ENCODE measurements at regions not wholly inside any gene's neighbourhood (a gene's known extent, or its start where the extent isn't known, plus 50 kb on each side); places are given as distances from the start of the nearest gene placed in this dataset.

DNA sequence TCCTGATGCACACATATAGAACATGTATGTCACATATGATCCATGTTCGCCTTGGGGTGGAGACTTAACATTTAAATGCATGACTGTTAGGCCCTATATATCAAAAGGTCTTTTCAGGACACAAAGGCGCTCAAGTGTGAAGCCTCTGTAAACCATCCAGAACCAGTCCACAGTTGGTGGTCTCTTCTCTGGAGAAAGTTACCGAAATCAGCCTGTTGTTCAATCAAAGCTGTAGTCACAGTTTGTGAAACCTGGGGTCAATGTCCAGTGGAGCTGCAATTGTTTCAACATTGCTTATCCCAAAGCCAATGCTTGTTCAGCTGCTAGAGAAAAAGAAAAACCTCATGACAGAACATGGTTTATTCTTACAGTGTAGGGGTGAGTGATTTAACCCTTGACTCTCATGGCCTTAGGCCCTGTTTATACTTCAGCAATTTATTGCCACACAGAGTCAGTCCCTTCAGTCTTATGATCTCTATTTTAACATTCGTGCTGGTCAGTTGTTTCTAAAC is 193.6 kb upstream of the CST7 start:
- DNase-seq (ENCODE audit: low read depth): no peak
- TF ChIP-seq, protein P1, sequence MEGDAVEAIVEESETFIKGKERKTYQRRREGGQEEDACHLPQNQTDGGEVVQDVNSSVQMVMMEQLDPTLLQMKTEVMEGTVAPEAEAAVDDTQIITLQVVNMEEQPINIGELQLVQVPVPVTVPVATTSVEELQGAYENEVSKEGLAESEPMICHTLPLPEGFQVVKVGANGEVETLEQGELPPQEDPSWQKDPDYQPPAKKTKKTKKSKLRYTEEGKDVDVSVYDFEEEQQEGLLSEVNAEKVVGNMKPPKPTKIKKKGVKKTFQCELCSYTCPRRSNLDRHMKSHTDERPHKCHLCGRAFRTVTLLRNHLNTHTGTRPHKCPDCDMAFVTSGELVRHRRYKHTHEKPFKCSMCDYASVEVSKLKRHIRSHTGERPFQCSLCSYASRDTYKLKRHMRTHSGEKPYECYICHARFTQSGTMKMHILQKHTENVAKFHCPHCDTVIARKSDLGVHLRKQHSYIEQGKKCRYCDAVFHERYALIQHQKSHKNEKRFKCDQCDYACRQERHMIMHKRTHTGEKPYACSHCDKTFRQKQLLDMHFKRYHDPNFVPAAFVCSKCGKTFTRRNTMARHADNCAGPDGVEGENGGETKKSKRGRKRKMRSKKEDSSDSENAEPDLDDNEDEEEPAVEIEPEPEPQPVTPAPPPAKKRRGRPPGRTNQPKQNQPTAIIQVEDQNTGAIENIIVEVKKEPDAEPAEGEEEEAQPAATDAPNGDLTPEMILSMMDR (IDR thresholded peaks at IDR 0.05; ENCODE audit: low read length, missing control alignments): no peak
- H3K4me3 ChIP-seq (replicated peaks; ENCODE audit: low read depth, low read length): no peak overlapping the region

DNA sequence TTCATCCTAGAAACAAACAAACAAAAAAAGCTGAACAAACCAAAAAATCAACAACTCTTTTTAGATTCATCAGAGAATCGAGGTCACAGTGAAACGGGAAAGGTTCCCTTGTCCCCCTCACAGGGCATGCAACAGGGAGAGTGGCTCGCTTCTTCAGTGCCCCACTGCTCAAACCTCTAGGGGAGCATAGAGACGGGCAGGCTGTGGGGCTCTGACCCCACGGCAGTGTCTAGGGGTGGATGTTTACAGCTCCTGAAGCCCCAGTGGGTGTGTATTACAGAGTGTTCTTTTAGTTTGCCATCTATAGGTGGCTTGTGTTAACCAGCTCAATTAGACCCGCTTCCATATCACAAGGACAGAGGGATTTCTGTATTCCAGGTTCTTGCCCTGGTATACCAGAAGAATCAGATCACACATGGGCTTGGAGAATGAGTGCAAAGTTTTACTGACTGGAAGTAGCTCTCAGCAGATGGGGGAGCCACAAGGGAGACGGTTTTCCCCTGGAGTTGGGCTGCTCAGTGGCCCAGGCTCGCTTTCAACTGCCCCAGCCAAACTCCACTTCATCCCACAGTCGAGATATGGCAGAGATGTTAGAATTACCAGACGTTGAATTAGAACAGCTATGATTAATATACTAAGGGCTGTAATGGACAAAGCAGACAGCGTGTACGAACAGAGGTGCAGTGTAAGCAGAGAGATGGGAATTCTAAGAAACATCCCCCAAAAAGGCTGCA is 192.6 kb upstream of the CST7 start:
- DNase-seq (ENCODE audit: low read depth): no peak
- TF ChIP-seq, protein P1 (IDR thresholded peaks at IDR 0.05; ENCODE audit: low read length, missing control alignments): no peak
- no peak overlapping the region for H3K4me3 ChIP-seq (replicated peaks; ENCODE audit: low read depth, low read length)

DNA sequence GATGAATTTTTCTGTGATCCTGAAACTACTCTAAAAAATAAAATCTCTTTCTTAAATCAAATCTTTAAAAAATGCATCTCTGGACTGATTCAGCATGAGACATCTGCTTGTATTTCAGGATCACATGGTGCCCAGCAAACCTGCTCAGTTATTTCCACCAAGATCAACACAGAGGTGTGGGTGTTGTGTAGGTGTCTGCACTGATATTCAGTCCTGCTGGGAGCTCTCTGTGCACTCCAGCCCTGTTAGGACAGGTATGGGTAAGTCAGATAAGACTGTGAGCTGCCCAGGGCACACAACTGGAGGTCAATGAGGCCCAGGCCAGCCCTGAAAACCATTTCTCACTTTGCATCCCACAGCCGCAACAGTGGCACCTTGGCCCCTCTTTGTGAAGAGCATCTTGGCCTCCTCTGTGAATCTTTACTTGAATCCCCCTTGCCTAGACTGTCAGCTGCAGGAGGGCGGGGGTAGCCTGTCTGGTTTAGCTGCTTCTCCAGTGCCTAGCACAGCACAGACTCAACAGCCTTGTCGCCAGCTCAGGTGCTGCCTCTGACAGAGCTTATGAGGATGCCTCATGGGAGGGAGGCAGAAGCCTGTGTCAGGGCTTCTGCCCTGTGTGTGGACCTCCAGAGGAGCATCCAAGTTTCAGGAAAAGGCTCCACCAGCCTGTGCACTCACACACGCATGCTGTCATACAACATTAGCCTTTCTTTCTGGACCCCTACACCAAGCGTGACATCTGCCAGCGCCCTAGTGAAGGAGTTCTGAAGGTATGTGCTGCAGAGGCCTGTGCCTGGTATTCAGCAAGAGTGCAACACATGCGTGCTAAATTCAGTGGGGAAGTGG is 187.6 kb upstream of the CST7 start:
- TF ChIP-seq, protein P1 (IDR thresholded peaks at IDR 0.05; ENCODE audit: low read length, missing control alignments): no peak
- no peak for DNase-seq (ENCODE audit: low read depth)
- H3K4me3 ChIP-seq (replicated peaks; ENCODE audit: low read depth, low read length): no peak overlapping the region

DNA sequence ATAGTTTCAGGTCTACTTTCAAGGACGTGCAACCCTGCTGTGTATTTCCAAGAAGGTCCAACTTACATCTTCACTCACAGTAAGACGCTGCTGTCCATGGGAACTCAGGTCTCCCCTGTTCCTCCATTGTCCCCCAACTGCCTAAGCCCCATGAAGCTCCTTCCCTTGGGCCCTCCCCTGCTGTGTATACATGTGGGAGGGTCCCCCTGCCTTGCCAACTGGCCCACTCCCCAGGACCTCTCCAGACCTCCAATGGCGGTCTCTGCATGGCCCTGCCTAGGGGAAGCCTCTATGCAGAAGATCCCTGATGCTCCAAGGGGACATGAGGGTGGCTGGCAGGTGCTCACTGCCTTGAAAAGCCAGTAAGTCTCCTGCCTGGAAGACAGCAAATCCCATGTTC is 186.7 kb upstream of the CST7 start:
- H3K4me3 ChIP-seq (replicated peaks; ENCODE audit: low read depth, low read length): no peak overlapping the region
- TF ChIP-seq, protein P1 (IDR thresholded peaks at IDR 0.05; ENCODE audit: low read length, missing control alignments): no peak
- no peak for DNase-seq (ENCODE audit: low read depth)

DNA sequence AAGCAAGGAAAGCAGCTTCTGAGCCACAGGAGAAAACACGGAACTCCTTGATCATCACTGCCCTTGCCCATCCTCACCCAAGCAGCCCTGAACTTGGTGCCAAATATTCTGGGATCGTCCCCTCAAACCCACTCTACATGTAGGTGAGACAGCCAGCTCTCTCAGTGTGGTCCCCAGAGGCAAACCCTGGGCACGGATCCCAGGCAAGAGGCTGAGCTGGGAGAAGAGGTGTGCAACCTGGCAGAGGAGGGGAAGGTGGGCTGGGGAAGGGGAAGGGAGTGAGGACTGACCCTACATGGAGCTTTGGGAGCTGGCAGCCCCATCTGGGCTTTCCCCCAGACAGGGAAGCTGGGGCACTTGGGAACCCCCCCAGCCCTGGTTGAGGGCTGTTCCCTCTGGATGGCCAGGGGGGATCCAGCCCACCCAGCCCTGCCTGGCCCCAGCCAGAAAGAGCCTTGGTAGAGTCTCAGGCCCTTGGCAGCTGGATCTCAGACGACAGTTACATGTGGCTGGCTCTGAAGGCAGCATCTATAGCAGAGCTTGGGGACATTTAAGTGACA is 186.2 kb upstream of the CST7 start:
- TF ChIP-seq, protein P1 (IDR thresholded peaks at IDR 0.05; ENCODE audit: low read length, missing control alignments): no peak
- no peak for DNase-seq (ENCODE audit: low read depth)
- no peak overlapping the region for H3K4me3 ChIP-seq (replicated peaks; ENCODE audit: low read depth, low read length)

DNA sequence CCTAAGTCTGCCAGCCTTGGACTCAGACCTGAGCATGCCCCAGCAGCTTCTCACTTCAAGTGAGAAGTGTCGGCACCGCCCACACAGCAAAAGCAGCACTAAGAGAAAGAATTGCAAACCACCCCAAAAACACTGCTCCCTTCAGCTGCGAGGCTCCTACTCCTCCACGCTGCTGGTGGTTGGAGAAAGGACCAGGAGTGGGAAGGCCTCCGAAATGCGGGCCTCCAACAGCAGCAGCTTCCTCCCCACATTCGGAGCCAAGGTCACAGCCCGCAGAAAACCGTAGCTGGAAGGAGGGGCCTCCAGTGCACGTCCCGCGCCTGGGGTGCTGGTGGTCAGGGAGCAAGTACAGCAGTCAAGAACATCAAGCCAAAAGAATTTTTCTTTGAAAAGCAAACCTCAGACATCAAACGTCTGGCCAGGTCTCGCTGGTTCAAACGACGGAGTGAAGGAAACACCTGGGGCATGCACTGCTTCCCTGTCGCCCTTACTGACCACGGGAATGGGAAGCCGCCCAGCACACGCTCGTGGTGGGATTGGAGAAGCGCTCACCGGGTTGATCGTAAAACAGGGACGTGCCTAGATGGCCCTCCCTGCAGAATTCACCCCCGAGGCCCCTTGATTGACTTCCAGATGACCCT is 185.6 kb upstream of the CST7 start:
- no peak for DNase-seq (ENCODE audit: low read depth)
- H3K4me3 ChIP-seq (replicated peaks; ENCODE audit: low read depth, low read length): no peak overlapping the region
- TF ChIP-seq, protein P1 (IDR thresholded peaks at IDR 0.05; ENCODE audit: low read length, missing control alignments): no peak
